ENCODE measurements at regions not wholly inside any gene's neighbourhood (a gene's known extent, or its start where the extent isn't known, plus 50 kb on each side); places are given as distances from the start of the nearest gene placed in this dataset.
"Not testable (repeated sequence)": the region's sequence is repeated elsewhere in the genome, so short reads cannot be mapped to it uniquely, and the experiment has no call there.

DNA sequence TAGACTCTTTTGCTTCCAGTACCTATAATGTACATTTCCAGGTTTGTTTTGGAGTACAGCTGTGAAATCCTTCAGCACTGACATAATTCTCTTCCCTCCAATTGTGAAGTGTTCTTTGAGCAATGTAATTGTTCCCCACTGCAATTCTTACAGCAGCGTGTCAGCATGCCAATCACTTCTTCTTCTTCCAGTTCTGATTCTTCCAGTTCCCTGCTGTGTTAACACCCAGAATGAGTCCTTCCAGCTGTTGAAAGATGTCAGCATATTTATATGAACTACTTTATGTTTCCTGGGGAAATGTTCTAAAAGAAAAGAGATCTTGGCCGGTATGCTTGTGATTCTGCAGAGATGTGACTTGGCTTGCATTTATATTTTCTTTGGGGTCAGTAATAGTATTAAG, 213.9 kb downstream of the UNC5CL start:
- DNase-seq = no peak

- DNase-seq = not testable (repeated sequence)
Observed at GRCh38 chr6:40823917-40824891, 214.8 kb downstream of the UNC5CL start.

GRCh38 chr6:40822619-40823018, 216.4 kb downstream of the UNC5CL start:
- no peak for DNase-seq

DNA sequence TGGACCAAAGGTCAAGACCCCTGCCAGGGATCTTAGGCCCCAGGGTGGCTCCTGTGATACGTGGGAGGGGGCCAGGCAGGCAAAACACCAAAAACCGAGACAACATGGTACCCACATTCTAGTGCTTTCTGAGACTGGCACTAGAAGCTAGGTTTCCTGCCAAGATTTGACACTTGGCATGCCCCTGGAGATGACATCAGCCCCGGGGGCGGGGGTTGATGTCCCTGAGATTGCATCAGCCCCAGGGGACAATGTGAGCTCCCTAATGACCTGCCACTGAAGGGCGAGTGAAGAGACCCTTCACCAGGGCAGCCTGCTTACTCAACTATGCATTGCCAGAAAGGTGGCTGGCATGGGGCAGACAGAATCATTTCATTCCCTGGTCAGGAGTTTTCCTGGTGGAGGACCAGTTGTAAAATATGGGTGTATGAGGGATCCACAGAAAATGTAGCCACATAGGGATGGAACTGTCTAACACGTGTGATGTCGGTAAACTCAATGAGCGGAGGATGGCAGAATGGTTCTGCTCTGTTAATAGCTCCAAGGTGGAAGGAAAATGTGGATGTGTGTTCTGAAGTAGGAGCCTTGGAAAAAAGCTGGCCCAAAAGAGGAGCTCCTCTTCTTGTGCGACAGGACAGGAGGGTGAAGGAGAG, 219.7 kb downstream of the UNC5CL start:
- no peak for DNase-seq

DNA sequence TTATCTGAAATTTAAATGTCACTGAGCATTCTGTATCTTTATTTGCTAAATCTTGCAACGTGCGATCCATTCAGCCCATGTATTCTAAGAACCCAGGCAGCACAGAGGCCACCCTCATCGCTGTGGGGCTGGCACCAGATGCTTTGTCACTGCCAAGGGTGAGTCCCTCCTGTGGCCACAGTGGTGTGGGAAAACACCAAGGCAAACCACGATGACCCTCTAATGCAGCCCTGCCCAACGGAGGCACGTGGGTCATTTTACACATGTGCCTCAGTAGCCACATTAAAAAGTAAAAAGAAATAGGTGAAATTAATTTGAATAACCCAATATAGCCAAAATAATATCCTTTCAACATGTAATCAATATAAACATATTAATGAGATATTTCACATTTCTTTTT, 221.7 kb downstream of the UNC5CL start:
- DNase-seq = no peak

- no peak for DNase-seq
Observed at GRCh38 chr6:40816601-40817000, 222.4 kb downstream of the UNC5CL start.

GRCh38 chr6:40815731-40816130, 223.3 kb downstream of the UNC5CL start:
- DNase-seq = no peak

DNA sequence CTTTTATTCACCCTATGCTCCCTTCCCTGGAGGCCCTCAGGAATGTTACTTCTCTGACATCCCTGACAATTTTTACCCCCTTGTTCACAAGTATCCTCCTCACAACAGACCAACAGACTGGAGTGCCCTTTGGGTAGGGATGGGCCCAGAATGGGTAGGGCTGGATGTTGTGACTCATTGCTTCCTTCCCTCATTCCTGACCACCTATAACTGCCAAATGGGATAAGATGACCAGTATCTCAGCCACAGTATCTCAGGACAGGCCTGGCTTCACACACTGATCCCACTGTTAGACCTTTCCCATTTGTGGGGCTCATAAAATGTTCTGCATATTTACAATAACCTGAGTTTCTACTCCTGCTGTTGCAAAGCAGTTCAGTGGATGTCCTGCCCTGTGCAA, 223.0 kb upstream of the LRFN2 start:
- DNase-seq = no peak

DNA sequence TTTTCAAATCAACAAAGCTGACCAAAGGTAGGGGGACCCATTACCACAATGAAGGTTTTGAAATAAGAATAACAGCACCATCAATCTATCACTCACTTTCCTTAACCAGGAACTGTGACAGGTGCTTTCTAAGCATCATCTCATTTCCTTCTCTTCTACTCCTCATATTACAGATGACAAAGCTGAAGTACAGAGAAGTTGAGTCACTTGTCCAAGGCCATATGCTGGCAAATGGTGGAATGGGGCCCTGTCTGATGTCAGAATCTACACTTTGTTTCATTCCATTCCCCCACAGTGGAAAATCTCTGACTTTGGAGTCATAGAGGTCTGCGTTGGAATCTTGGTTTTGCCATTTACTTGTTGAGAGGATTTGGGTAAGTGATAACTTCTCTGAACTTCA, 222.5 kb upstream of the LRFN2 start:
- DNase-seq = no peak

GRCh38 chr6:40807484-40807883, 220.3 kb upstream of the LRFN2 start:
- DNase-seq = no peak

DNA sequence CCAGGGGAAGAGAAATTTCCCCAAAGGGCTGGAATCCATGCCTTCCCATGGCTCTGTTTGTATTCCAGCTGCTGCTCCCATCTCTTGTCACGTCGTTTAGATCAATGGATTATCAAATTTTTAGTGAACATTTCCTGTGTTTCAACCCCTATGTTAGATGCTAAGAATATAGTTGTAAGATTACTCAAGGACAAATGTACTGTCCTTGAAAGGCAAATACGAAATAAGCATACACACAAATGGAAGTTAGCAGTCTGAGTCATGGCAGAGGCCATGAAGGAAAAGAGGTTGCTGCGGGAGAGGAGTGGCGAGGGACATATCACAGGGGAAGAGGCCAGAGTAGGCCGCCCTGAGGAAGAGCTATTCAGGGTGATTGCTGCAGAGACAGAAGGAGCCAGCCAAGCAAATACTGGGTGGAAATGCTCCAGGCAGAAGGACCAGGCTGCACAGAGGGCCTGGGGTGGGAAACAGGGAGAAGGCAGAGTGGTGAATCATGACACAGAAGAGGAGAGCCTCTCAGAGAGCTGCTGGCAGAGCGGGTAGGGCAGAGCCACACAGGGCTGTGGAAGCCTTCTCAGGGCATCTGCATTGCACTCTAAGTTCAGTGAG, 219.2 kb upstream of the LRFN2 start:
- DNase-seq = no peak

GRCh38 chr6:40805336-40805735, 218.2 kb upstream of the LRFN2 start:
- no peak for DNase-seq

DNA sequence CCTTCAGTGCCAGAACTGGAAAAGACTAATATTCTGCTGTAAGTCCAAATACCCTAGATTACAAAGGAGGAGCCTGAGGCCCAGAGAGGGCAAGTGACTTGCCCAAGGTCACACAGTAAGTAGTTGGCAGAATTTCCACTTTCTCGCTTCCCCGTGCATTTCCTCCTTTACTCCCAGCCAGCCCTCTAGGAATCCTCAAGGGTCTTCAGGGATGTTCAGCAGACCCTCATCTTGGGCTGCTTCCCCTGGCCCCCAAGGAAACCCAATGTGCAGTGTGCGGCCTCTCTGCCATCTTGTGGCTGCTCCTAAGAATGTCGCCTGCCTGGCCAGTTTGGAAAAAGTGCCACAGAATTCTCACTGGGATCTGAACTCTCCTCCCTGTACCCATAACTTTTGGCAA, 217.7 kb upstream of the LRFN2 start:
- DNase-seq = no peak

DNA sequence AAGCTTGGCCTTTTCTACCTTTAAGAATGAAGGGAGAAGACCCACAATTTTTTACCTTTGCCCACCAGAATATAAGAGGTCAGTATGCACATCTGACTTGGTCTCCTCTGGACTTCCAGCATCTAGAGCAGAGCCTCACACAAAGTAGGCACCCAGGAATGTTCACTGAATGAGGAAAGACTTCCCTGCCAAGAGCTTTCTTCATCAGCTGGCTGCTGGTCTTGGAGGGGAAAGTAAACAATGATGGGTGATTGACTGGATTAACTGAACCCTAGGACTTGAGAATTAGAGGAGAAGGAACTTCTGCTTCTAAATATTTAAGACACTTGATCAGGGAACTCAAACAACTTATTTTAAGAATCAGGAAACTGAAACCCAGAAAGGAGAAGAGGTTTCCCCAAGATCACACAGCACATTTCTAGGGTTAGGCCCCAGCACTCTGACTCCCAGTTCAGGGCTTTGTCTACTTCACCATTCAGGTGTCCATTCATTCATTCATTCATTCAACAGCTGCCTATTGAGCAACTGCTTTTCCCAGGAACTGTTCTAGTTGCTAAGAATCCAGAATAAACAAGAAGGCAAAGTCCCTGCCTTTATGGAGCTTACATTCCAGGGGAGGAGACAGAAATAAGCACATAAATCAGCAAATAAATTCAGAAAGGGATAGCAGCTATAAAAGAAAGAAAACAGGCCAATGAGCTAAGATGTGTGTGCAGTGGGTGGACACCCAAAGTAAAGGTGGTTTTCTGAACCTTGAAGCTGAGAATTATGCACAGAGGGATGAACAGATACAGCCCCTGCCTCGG, 216.9 kb upstream of the LRFN2 start:
- no peak for DNase-seq

GRCh38 chr6:40802481-40802880, 215.3 kb upstream of the LRFN2 start:
- DNase-seq = no peak

- no peak for DNase-seq
Observed at GRCh38 chr6:40799296-40800140, 212.4 kb upstream of the LRFN2 start.

DNA sequence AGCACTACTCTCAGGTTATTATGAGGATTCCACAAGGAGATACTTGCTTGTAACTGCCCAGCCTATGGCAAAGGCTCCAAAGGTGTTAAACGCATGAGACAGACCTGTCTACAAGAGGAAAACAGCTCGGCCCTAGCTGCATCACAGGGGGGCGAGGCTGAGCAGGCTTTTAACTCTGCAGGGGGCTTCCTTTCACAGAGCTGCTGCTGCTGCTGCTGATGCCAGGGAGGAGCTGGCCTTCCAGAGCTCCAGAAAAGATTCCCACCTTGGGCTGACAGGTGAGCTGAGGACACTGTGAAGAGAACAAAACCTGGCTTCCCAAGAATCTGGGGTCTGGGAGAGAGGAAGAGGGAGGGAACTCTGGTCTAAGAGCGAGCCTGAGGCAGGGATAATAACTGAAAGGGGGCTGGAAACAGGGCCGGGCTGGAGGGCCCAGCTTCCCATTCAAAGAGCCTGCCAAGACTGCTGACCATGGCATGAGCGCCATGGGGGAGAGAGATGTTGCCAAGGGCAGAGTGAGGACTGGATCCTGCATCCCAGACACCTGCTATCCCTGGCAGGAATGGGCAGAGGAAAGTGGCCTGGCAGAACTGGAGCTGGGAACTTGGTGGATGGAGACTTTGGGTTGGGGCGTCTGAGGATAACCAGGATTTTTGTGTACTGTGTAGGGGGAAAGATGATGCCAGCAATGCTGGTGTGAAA, 211.1 kb upstream of the LRFN2 start:
- no peak for DNase-seq

- DNase-seq = no peak
Observed at GRCh38 chr6:40796260-40797221, 209.4 kb upstream of the LRFN2 start.

- DNase-seq = no peak
Observed at GRCh38 chr6:40794586-40794985, 207.4 kb upstream of the LRFN2 start.

- no peak for DNase-seq
Observed at GRCh38 chr6:40792183-40792582, 205.0 kb upstream of the LRFN2 start.
